ENCODE measurements at regions not wholly inside any gene's neighbourhood (a gene's known extent, or its start where the extent isn't known, plus 50 kb on each side); places are given as distances from the start of the nearest gene placed in this dataset.

GRCh38 chr5:97877588-97877987, 694.5 kb upstream of the RIOK2 start:
- intact Hi-C loops (cut with micrococcal nuclease), result no loop called here
- Histone ChIP-seq H3K4me1 (ENCODE audit: control insufficient read depth in 1 of 2, insufficient read depth in 2 of 2, low read length in 2 of 2) (no peaks in the 10 kb centered on the region), H2AFZ (ENCODE audit: insufficient read depth, low read depth, low read length, poor library complexity, severe bottlenecking) (no peak overlapping the region), H3K36me3 (replicated peaks in 1 of 2; ENCODE audit: control insufficient read depth in 1 of 2, insufficient read depth in 2 of 2, low read length in 2 of 2) (no peaks in the 10 kb centered on the region), H3K4me3 (replicated peaks in 1 of 3; ENCODE audit: low read depth in 2 of 3, low read length in 3 of 3) (no peak overlapping the region), H3K9me3 (replicated peaks in 1 of 2; ENCODE audit: control insufficient read depth in 1 of 2, insufficient read depth in 1 of 2, low read length in 2 of 2) (no peaks in the 10 kb centered on the region), H3K9ac (ENCODE audit: insufficient read depth, low read length, poor library complexity, severe bottlenecking) (no peak overlapping the region), H3K4me2 (replicated peaks; ENCODE audit: extremely low read depth, low read length, poor library complexity, severe bottlenecking) (no peak overlapping the region), H3K27me3 (ENCODE audit: control insufficient read depth in 2 of 2, insufficient read depth in 2 of 2, low read length in 2 of 2) (no peaks in the 10 kb centered on the region), H4K20me1 (ENCODE audit: insufficient read depth, low read length) (no peaks in the 10 kb centered on the region), H3K27ac (ENCODE audit: low read depth in 1 of 2, low read length in 2 of 2) (no peak overlapping the region), H3K79me2 (ENCODE audit: insufficient read depth, low read length) (no peaks in the 10 kb centered on the region)
- TF ChIP-seq CTCF (IDR thresholded peaks at IDR 0.05), result no peak
- 79% methylated on average over 2 of the region's 3 CpGs for WGBS (ENCODE audit: insufficient coverage)
- Mint-ChIP-seq H3K4me1 (no peaks in the 10 kb centered on the region), H3K36me3 (no peaks in the 10 kb centered on the region), H3K27ac (no peak overlapping the region), H3K27me3 (ENCODE audit: low read depth in 3 of 3) (no peaks in the 10 kb centered on the region), H3K4me3 (no peak overlapping the region), H3K9me3 (peaks cover 0 to 3% (median 0%) of the 10 kb centered on the region in 7 donors)
- DNase-seq, result no peak

GRCh38 chr5:97888439-97888838, 705.4 kb upstream of the RIOK2 start:
- intact Hi-C loops (cut with micrococcal nuclease), result no loop called here
- Mint-ChIP-seq H3K27ac (no peak overlapping the region), H3K4me3 (no peak overlapping the region), H3K36me3 (no peaks in the 10 kb centered on the region), H3K27me3 (ENCODE audit: low read depth in 3 of 3) (peaks cover 0 to 3% (median 0%) of the 10 kb centered on the region in 3 donors), H3K9me3 (peaks cover 2 to 14% (median 8%) of the 10 kb centered on the region in 7 donors), H3K4me1 (no peaks in the 10 kb centered on the region)
- no peaks in the 10 kb centered on the region for H4K20me1 ChIP-seq (ENCODE audit: insufficient read depth, low read length)
- H3K9ac ChIP-seq (ENCODE audit: insufficient read depth, low read length, poor library complexity, severe bottlenecking), result no peak overlapping the region
- DNase-seq, result no peak
- no peaks in the 10 kb centered on the region for H3K36me3 ChIP-seq (replicated peaks in 1 of 2; ENCODE audit: control insufficient read depth in 1 of 2, insufficient read depth in 2 of 2, low read length in 2 of 2)
- no CpG with 5 or more reads among the region's 2 CpGs for WGBS (ENCODE audit: insufficient coverage)
- no peaks in the 10 kb centered on the region for H3K27me3 ChIP-seq (ENCODE audit: control insufficient read depth in 2 of 2, insufficient read depth in 2 of 2, low read length in 2 of 2)
- no peaks in the 10 kb centered on the region for H3K79me2 ChIP-seq (ENCODE audit: insufficient read depth, low read length)
- peaks cover 12 to 17% of the 10 kb centered on the region in 2 donors for H3K9me3 ChIP-seq (replicated peaks in 1 of 2; ENCODE audit: control insufficient read depth in 1 of 2, insufficient read depth in 1 of 2, low read length in 2 of 2)
- TF ChIP-seq CTCF (IDR thresholded peaks at IDR 0.05), result no peak
- no peak overlapping the region for H2AFZ ChIP-seq (ENCODE audit: insufficient read depth, low read depth, low read length, poor library complexity, severe bottlenecking)
- H3K27ac ChIP-seq (ENCODE audit: low read depth in 1 of 2, low read length in 2 of 2), result no peak overlapping the region
- H3K4me2 ChIP-seq (replicated peaks; ENCODE audit: extremely low read depth, low read length, poor library complexity, severe bottlenecking), result no peak overlapping the region
- H3K4me3 ChIP-seq (replicated peaks in 1 of 3; ENCODE audit: low read depth in 2 of 3, low read length in 3 of 3), result no peak overlapping the region
- H3K4me1 ChIP-seq (ENCODE audit: control insufficient read depth in 1 of 2, insufficient read depth in 2 of 2, low read length in 2 of 2), result no peaks in the 10 kb centered on the region
